WTC11 (cell line): ENCODE measurements at regions not wholly inside any gene's neighbourhood (a gene's known extent, or its start where the extent isn't known, plus 50 kb on each side); places are given as distances from the start of the nearest gene placed in this dataset.

Experiments
- ATAC-seq: fragments of 200-7000 bp; cut with Tn5 transposase; 2 replicates; pipeline ENCODE4 v1.10.0; 2021; ENCODE audit warnings: mild to moderate bottlenecking, moderate library complexity
- CTCF ChIA-PET: fragments of 300-600 bp; sonication (Branson Sonifier 250); formaldehyde crosslinking; loops from one replicate; lab custom pipeline; 2021; ENCODE audit warnings: antibody characterized with exemption; lab: Charles Lee
- POLR2A ChIA-PET: fragments of 350-600 bp; sonication (Branson Sonifier 250); formaldehyde crosslinking; loops from one replicate; lab custom pipeline; 2021; ENCODE audit warnings: antibody characterized with exemption; lab: Charles Lee
- DNase-seq: peaks from one replicate; pipeline ENCODE4 v3.0.0; 2021; ENCODE audit warnings: low spot score
- H3K27ac Mint-ChIP-seq: 2 replicates; pipeline ENCODE4 v1.8.0; 2021; ENCODE audit warnings: mixed read lengths
- H3K27me3 Mint-ChIP-seq: 2 replicates; pipeline ENCODE4 v1.8.0; 2021; ENCODE audit warnings: low read depth, mild to moderate bottlenecking, moderate library complexity, mixed read lengths
- H3K36me3 Mint-ChIP-seq: 2 replicates; pipeline ENCODE4 v1.8.0; 2021; ENCODE audit warnings: mixed read lengths
- H3K4me1 Mint-ChIP-seq: 2 replicates; pipeline ENCODE4 v1.8.0; 2022; ENCODE audit warnings: mixed read lengths
- H3K4me3 Mint-ChIP-seq: 2 replicates; pipeline ENCODE4 v1.8.0; 2021; ENCODE audit warnings: mild to moderate bottlenecking, moderate library complexity, mixed read lengths
- H3K9me3 Mint-ChIP-seq: 2 replicates; pipeline ENCODE4 v1.8.0; 2021; ENCODE audit warnings: mixed read lengths
- CREM ChIP-seq: sonication (generic); formaldehyde crosslinking; IDR thresholded peaks from 2 replicates; pipeline ENCODE4 v1.8.1; 2022; ENCODE audit warnings: mild to moderate bottlenecking, missing genetic modification reagents, moderate library complexity
- FOXP1 ChIP-seq: sonication (generic); formaldehyde crosslinking; IDR thresholded peaks from 2 replicates; pipeline ENCODE4 v1.8.0; 2022; ENCODE audit warnings: missing genetic modification reagents, mild to moderate bottlenecking, moderate library complexity, borderline replicate concordance
- HMGA2 ChIP-seq: fragments of 250-450 bp; sonication (Bioruptor Pico); IDR thresholded peaks from 2 replicates; pipeline ENCODE4 v1.4.0; 2021; ENCODE audit warnings: mild to moderate bottlenecking, moderate library complexity
- IRF2 ChIP-seq: sonication (generic); formaldehyde crosslinking; IDR thresholded peaks from 2 replicates; pipeline ENCODE4 v1.8.0; 2022; ENCODE audit warnings: low read depth, missing genetic modification reagents, borderline replicate concordance
- JAZF1 ChIP-seq: fragments of 250-450 bp; sonication (Bioruptor Pico); IDR thresholded peaks from 2 replicates; pipeline ENCODE4 v1.9.0; 2021; ENCODE audit warnings: moderate library complexity, mild to moderate bottlenecking, inconsistent platforms
- JUN ChIP-seq: sonication (generic); formaldehyde crosslinking; IDR thresholded peaks from 2 replicates; pipeline ENCODE4 v1.8.0; 2023; ENCODE audit warnings: mild to moderate bottlenecking, missing genetic modification reagents
- KAT7 ChIP-seq: sonication (generic); formaldehyde crosslinking; IDR thresholded peaks from 2 replicates; pipeline ENCODE4 v1.8.1; 2023; ENCODE audit warnings: missing genetic modification reagents, mild to moderate bottlenecking, borderline replicate concordance
- NFYB ChIP-seq: sonication (generic); formaldehyde crosslinking; conservative IDR thresholded peaks from 2 replicates; pipeline ENCODE4 v1.8.0; 2022; ENCODE audit warnings: low read depth, missing genetic modification reagents
- NR1H2 ChIP-seq: sonication (generic); formaldehyde crosslinking; IDR thresholded peaks from 2 replicates; pipeline ENCODE4 v1.9.0; 2021; ENCODE audit warnings: mild to moderate bottlenecking, moderate library complexity, missing genetic modification reagents
- RORB ChIP-seq: fragments of 250-450 bp; sonication (Bioruptor Pico); IDR thresholded peaks from 2 replicates; pipeline ENCODE4 v1.9.0; 2021; ENCODE audit warnings: mild to moderate bottlenecking
- ZBTB21 ChIP-seq: sonication (generic); formaldehyde crosslinking; IDR thresholded peaks from 2 replicates; pipeline ENCODE4 v1.8.1; 2023; ENCODE audit warnings: mild to moderate bottlenecking, missing genetic modification reagents, borderline replicate concordance
- ZNF263 ChIP-seq: sonication (generic); formaldehyde crosslinking; IDR thresholded peaks from 2 replicates; pipeline ENCODE4 v1.8.1; 2022; ENCODE audit warnings: low read depth, mild to moderate bottlenecking, moderate library complexity, missing genetic modification reagents
- TF ChIP-seq, protein P1 (sequence below): sonication (generic); formaldehyde crosslinking; IDR thresholded peaks from 2 replicates; pipeline ENCODE4 v1.8.0; 2023; ENCODE audit warnings: missing genetic modification reagents, mild to moderate bottlenecking, borderline replicate concordance
- TF ChIP-seq, protein P2 (sequence below): sonication (generic); formaldehyde crosslinking; IDR thresholded peaks from 2 replicates; pipeline ENCODE4 v1.8.1; 2022; ENCODE audit warnings: low read depth, mild to moderate bottlenecking, moderate library complexity, missing genetic modification reagents, borderline replicate concordance
- TF ChIP-seq, protein P3 (sequence below): sonication (generic); formaldehyde crosslinking; IDR thresholded peaks from 2 replicates; pipeline ENCODE4 v1.8.0; 2022; ENCODE audit warnings: mild to moderate bottlenecking, missing genetic modification reagents
- TF ChIP-seq, protein P4 (sequence below): fragments of 200-600 bp; IDR thresholded peaks from 2 replicates; pipeline ENCODE4 v1.8.0; 2022; ENCODE audit warnings: antibody characterized with exemption
- TF ChIP-seq, protein P5 (sequence below): fragments of 250-450 bp; sonication (Bioruptor Pico); IDR thresholded peaks from 2 replicates; pipeline ENCODE4 v1.8.0; 2021; ENCODE audit warnings: mild to moderate bottlenecking
- TF ChIP-seq, protein P6 (sequence below): sonication (generic); formaldehyde crosslinking; IDR thresholded peaks from 2 replicates; pipeline ENCODE4 v1.8.1; 2022; ENCODE audit warnings: low read depth, missing genetic modification reagents, borderline replicate concordance

DNA sequence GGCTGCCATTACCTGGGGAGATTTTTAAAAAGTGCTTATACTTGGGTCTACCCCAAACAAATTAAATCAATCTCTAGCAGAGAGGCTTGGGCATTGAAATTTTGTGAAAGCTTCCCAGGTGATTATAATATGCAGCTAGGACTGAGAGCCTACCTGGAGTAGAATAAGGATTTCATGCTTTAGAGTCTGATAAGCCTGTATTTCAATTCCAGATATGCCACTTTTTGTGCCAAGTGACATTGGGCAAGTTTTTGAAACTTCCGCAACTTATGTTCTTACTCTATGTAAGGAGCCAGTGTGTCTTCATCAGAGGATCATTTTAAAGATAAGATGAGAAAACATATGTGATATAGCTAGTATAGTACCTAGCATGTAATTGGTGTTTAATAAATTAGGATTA is 159.8 kb upstream of the LRIG3 start (continued):
- TF ChIP-seq, protein P1, sequence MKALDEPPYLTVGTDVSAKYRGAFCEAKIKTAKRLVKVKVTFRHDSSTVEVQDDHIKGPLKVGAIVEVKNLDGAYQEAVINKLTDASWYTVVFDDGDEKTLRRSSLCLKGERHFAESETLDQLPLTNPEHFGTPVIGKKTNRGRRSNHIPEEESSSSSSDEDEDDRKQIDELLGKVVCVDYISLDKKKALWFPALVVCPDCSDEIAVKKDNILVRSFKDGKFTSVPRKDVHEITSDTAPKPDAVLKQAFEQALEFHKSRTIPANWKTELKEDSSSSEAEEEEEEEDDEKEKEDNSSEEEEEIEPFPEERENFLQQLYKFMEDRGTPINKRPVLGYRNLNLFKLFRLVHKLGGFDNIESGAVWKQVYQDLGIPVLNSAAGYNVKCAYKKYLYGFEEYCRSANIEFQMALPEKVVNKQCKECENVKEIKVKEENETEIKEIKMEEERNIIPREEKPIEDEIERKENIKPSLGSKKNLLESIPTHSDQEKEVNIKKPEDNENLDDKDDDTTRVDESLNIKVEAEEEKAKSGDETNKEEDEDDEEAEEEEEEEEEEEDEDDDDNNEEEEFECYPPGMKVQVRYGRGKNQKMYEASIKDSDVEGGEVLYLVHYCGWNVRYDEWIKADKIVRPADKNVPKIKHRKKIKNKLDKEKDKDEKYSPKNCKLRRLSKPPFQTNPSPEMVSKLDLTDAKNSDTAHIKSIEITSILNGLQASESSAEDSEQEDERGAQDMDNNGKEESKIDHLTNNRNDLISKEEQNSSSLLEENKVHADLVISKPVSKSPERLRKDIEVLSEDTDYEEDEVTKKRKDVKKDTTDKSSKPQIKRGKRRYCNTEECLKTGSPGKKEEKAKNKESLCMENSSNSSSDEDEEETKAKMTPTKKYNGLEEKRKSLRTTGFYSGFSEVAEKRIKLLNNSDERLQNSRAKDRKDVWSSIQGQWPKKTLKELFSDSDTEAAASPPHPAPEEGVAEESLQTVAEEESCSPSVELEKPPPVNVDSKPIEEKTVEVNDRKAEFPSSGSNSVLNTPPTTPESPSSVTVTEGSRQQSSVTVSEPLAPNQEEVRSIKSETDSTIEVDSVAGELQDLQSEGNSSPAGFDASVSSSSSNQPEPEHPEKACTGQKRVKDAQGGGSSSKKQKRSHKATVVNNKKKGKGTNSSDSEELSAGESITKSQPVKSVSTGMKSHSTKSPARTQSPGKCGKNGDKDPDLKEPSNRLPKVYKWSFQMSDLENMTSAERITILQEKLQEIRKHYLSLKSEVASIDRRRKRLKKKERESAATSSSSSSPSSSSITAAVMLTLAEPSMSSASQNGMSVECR (CRISPR knock-in tag) = no peak
- TF ChIP-seq, protein P2, sequence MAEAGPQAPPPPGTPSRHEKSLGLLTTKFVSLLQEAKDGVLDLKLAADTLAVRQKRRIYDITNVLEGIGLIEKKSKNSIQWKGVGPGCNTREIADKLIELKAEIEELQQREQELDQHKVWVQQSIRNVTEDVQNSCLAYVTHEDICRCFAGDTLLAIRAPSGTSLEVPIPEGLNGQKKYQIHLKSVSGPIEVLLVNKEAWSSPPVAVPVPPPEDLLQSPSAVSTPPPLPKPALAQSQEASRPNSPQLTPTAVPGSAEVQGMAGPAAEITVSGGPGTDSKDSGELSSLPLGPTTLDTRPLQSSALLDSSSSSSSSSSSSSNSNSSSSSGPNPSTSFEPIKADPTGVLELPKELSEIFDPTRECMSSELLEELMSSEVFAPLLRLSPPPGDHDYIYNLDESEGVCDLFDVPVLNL (CRISPR knock-in tag) = no peak
- TF ChIP-seq JUN (CRISPR knock-in tag) (no peak), ZBTB21 (CRISPR knock-in tag) (no peak)
- TF ChIP-seq, protein P3, sequence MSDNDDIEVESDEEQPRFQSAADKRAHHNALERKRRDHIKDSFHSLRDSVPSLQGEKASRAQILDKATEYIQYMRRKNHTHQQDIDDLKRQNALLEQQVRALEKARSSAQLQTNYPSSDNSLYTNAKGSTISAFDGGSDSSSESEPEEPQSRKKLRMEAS (CRISPR knock-in tag) = no peak

DNA sequence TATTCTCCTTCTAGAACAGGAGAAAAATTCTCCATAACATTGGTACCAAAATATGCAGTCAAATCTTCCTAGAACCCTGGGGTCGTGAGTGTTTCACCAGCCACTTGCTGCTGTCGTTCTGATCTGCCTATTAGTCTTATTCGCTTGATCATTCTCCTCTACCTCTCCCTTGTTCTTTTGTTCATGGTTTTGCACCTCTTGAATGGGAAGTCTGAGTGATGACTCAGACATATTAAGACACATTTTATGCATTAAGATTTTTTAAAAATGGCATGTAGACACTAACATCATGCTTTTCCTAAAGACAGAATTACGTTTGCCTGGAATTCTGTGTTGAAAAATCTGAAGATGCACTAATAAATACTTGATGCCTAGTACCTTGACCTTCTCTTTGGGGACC is 159.2 kb upstream of the LRIG3 start:
- no peak for ATAC-seq
- Mint-ChIP-seq H3K4me1 (peaks cover 9% of the 10 kb centered on the region), H3K9me3 (no peaks in the 10 kb centered on the region), H3K27ac (no peak overlapping the region), H3K36me3 (no peaks in the 10 kb centered on the region), H3K27me3 (no peaks in the 10 kb centered on the region), H3K4me3 (no peak overlapping the region)
- TF ChIP-seq JAZF1 (CRISPR knock-in tag) = no peak
- DNase-seq = no peak
- ChIA-PET CTCF (interaction anchor here (2.8 kb wide), 1 partner anchor 34 kb away, joined by 12 read pairs; no protein-coding TSS in a partner anchor), POLR2A (no interaction called here)

DNA sequence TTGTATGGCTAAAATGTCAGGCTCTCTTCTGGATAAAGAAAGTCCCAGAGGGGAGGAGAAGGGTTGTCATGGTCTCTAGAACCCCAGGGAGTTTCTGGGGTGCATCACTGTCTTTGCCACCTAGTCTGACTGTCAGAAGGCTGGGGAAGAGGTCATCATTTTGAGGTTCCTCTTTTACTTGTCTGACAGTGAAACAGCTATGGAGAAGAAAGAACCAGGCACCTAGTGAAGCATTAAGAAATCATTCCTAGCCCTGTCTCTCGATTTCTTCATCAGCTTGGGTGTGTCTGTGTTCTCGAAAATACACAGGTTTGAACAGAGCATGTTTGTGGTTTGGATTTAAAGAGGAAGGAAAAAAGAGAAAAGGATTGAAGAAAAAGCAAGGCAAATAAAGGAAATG is 158.7 kb upstream of the LRIG3 start:
- no peaks in the 10 kb centered on the region for H3K36me3 Mint-ChIP-seq
- DNase-seq (no peak), ATAC-seq (no peak)
- H3K9me3 Mint-ChIP-seq = no peaks in the 10 kb centered on the region
- peaks cover 4% of the 10 kb centered on the region for H3K4me1 Mint-ChIP-seq
- ChIA-PET POLR2A (no interaction called here), CTCF (interaction anchor here (2.8 kb wide), 1 partner anchor 35 kb away, joined by 12 read pairs; no protein-coding TSS in a partner anchor)
- no peak overlapping the region for H3K27ac Mint-ChIP-seq
- TF ChIP-seq, protein P4, sequence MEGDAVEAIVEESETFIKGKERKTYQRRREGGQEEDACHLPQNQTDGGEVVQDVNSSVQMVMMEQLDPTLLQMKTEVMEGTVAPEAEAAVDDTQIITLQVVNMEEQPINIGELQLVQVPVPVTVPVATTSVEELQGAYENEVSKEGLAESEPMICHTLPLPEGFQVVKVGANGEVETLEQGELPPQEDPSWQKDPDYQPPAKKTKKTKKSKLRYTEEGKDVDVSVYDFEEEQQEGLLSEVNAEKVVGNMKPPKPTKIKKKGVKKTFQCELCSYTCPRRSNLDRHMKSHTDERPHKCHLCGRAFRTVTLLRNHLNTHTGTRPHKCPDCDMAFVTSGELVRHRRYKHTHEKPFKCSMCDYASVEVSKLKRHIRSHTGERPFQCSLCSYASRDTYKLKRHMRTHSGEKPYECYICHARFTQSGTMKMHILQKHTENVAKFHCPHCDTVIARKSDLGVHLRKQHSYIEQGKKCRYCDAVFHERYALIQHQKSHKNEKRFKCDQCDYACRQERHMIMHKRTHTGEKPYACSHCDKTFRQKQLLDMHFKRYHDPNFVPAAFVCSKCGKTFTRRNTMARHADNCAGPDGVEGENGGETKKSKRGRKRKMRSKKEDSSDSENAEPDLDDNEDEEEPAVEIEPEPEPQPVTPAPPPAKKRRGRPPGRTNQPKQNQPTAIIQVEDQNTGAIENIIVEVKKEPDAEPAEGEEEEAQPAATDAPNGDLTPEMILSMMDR = no peak
- TF ChIP-seq, protein P5, sequence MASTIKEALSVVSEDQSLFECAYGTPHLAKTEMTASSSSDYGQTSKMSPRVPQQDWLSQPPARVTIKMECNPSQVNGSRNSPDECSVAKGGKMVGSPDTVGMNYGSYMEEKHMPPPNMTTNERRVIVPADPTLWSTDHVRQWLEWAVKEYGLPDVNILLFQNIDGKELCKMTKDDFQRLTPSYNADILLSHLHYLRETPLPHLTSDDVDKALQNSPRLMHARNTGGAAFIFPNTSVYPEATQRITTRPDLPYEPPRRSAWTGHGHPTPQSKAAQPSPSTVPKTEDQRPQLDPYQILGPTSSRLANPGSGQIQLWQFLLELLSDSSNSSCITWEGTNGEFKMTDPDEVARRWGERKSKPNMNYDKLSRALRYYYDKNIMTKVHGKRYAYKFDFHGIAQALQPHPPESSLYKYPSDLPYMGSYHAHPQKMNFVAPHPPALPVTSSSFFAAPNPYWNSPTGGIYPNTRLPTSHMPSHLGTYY (CRISPR knock-in tag) = no peak
- TF ChIP-seq, protein P6, sequence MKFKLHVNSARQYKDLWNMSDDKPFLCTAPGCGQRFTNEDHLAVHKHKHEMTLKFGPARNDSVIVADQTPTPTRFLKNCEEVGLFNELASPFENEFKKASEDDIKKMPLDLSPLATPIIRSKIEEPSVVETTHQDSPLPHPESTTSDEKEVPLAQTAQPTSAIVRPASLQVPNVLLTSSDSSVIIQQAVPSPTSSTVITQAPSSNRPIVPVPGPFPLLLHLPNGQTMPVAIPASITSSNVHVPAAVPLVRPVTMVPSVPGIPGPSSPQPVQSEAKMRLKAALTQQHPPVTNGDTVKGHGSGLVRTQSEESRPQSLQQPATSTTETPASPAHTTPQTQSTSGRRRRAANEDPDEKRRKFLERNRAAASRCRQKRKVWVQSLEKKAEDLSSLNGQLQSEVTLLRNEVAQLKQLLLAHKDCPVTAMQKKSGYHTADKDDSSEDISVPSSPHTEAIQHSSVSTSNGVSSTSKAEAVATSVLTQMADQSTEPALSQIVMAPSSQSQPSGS (CRISPR knock-in tag) = no peak
- TF ChIP-seq FOXP1 (CRISPR knock-in tag) (no peak), NFYB (CRISPR knock-in tag) (no peak), IRF2 (no peak), CREM (CRISPR knock-in tag) (no peak), HMGA2 (CRISPR knock-in tag) (no peak), KAT7 (CRISPR knock-in tag) (no peak), RORB (no peak), ZNF263 (CRISPR knock-in tag) (no peak), NR1H2 (no peak)
- no peaks in the 10 kb centered on the region for H3K27me3 Mint-ChIP-seq
- no peak overlapping the region for H3K4me3 Mint-ChIP-seq
